HepG2 (cell line): ENCODE measurements at regions not wholly inside any gene's neighbourhood (a gene's known extent, or its start where the extent isn't known, plus 50 kb on each side); places are given as distances from the start of the nearest gene placed in this dataset.

Source experiments
- ATAC-seq: fragments of 200-7000 bp; cut with Tn5 transposase; 3 replicates; pipeline ENCODE4 v1.9.1; 2020; ENCODE audit warnings: mild to moderate bottlenecking, moderate library complexity
- BruUV-seq: library from RNA; stranded (reverse); fragments of 400-500 nt; replicated peaks from 2 replicates; lab custom pipeline; 2021; lab: Mats Ljungman, UMichigan
- CTCF ChIA-PET: fragments of 300-600 bp; formaldehyde crosslinking; extraction: SDS; loops from one replicate; lab custom pipeline; 2021; ENCODE audit warnings: low total read pairs, inconsistent platforms, low intra/inter-chr PET ratio; lab: Yijun Ruan, JAX
- POLR2A ChIA-PET: fragments of 350-600 bp; sonication (Branson Sonifier 250); formaldehyde crosslinking; loops from one replicate; lab custom pipeline; 2020; ENCODE audit warnings: antibody characterized with exemption, inconsistent platforms; lab: Yijun Ruan, JAX
- DNase-seq: peaks from one replicate; pipeline ENCODE4 v3.0.0-alpha.2; 2015; ENCODE audit warnings: low spot score
- FAIRE-seq: peaks from 3 replicates; lab custom pipeline; 2011; peaks lifted over from hg19 to GRCh38; lab: Jason Lieb, UNC
- H2AFZ ChIP-seq: one replicate; pipeline ENCODE4 v1.6.1; 2011; ENCODE audit warnings: low read length, inconsistent platforms
- H3K27ac ChIP-seq: fragments of 300-600 bp; 3 replicates; pipeline ENCODE4 v1.8.0; 2011; ENCODE audit warnings: mixed run types, mild to moderate bottlenecking, mixed read lengths, low read length, inconsistent platforms; ENCODE audit not compliant: insufficient read depth; ENCODE audit errors: extremely low read length
- H3K27me3 ChIP-seq, 2 experiments: fragments of 200-600 bp in 1 of 2; 2 replicates in 1 of 2; 3 replicates in 1 of 2; pipeline versions ENCODE4 v1.6.0 to v1.8.0; 2011; ENCODE audit warnings: low read length in 2 of 2, mild to moderate bottlenecking in 2 of 2, moderate library complexity in 2 of 2, inconsistent platforms in 1 of 2; ENCODE audit not compliant: insufficient read depth in 2 of 2, control insufficient read depth in 1 of 2
- H3K36me3 ChIP-seq, 2 experiments: fragments of 200-600 bp in 1 of 2; replicated peaks in 1 of 2; 2 replicates in 1 of 2; 3 replicates in 1 of 2; pipeline versions ENCODE4 v1.5.1 to v1.8.0; 2011; ENCODE audit warnings: low read length in 2 of 2, inconsistent platforms in 1 of 2; ENCODE audit not compliant: insufficient read depth in 2 of 2, control insufficient read depth in 1 of 2
- H3K4me1 ChIP-seq: 2 replicates; pipeline ENCODE4 v1.5.1; 2012; ENCODE audit warnings: low read length, inconsistent platforms; ENCODE audit not compliant: insufficient read depth
- H3K4me2 ChIP-seq: 2 replicates; pipeline ENCODE4 v1.6.0; 2011; ENCODE audit warnings: low read depth, low read length, inconsistent platforms
- H3K4me3 ChIP-seq, 3 experiments: fragments of 200-600 bp in 1 of 3; sonication (generic), shearing (Covaris generic) in 1 of 3; replicated peaks in 1 of 3; 2 replicates each; pipeline ENCODE4 v1.5.1; 2011 to 2016; ENCODE audit warnings: low read length in 3 of 3, inconsistent platforms in 2 of 3, low read depth in 2 of 3, mild to moderate bottlenecking in 2 of 3, control low read depth in 1 of 3, mixed read lengths in 1 of 3; ENCODE audit not compliant: insufficient read depth in 1 of 3
- H3K79me2 ChIP-seq: one replicate; pipeline ENCODE4 v1.6.1; 2011; ENCODE audit warnings: low read length, inconsistent platforms; ENCODE audit not compliant: insufficient read depth
- H3K9ac ChIP-seq: 2 replicates; pipeline ENCODE4 v1.6.0; 2011; ENCODE audit warnings: mild to moderate bottlenecking, low read depth, low read length, inconsistent platforms; ENCODE audit not compliant: insufficient read depth
- H3K9me3 ChIP-seq: 2 replicates; pipeline ENCODE4 v1.5.1; 2012; ENCODE audit warnings: mild to moderate bottlenecking, low read length
- H4K20me1 ChIP-seq: 2 replicates; pipeline ENCODE4 v1.6.0; 2011; ENCODE audit warnings: inconsistent platforms, mild to moderate bottlenecking, low read length, moderate library complexity; ENCODE audit not compliant: insufficient read depth
- AGO1 ChIP-seq: fragments of 200-400 bp; formaldehyde crosslinking; IDR thresholded peaks from 2 replicates; pipeline ENCODE4 v1.6.1; 2017; ENCODE audit warnings: mild to moderate bottlenecking, low read depth, low read length, moderate library complexity; ENCODE audit not compliant: poor library complexity, severe bottlenecking
- ZNF362 ChIP-seq: sonication (generic); formaldehyde crosslinking; IDR thresholded peaks from 2 replicates; pipeline ENCODE4 v1.4.0; 2020; ENCODE audit warnings: missing genetic modification reagents, mild to moderate bottlenecking, borderline replicate concordance
- ZNF678 ChIP-seq: sonication (generic); formaldehyde crosslinking; IDR thresholded peaks from 2 replicates; pipeline ENCODE4 v1.4.0; 2020; ENCODE audit warnings: mild to moderate bottlenecking, missing genetic modification reagents
- WGBS: methylation state at CpG from one replicate; pipeline ENCODE4 v1.1.6; 2017; ENCODE audit warnings: low lambda C conversion rate; 5-methylcytosine and 5-hydroxymethylcytosine counted together
- in situ Hi-C: cut with HindIII; loops from 2 replicates; pipeline ENCODE4 v1.10.0; 2017; ENCODE audit warnings: low pct_unique_long_range_greater_than_20kb; ENCODE audit not compliant: extremely low pct_ligation_motif_present
- intact Hi-C: fragments of 100-400 bp; cut with micrococcal nuclease; formaldehyde crosslinking; loops from one replicate; pipeline ENCODE4 v1.10.0; 2022; ENCODE audit not compliant: unreplicated experiment
- TF ChIP-seq, protein P1 (sequence below), 2 experiments: sonication (generic) in 1 of 2; formaldehyde crosslinking in 1 of 2; IDR thresholded peaks; 2 replicates each; pipeline versions ENCODE4 v1.5.1 to v1.6.1; 2011 to 2020; ENCODE audit warnings: borderline replicate concordance in 1 of 2, low read depth in 1 of 2, low read length in 1 of 2, mild to moderate bottlenecking in 1 of 2, missing genetic modification reagents in 1 of 2, moderate library complexity in 1 of 2

DNA sequence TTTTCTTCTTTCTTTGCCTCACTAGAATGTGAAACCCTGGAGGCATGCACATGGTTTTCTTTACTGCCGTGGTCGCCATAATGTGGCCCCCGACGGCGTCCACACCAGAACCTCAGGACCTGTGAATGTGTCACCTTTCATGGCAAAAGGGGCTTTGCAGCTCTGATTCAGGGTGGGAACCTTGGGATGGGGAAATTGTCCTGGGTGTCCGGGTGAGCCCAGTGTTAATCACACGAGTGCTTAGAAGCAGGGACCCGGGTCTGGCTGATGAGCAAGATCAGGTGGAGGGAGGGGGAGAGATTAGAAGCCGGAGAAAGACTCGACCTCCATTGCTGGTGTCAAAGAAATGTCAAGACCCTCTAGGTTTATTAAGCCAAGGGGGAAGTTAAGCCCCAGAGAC is 74.7 kb upstream of the SHISAL1 start:
- Histone ChIP-seq H4K20me1 (no peaks in the 10 kb centered on the region), H3K9me3 (no peaks in the 10 kb centered on the region), H3K4me1 (peaks cover 8% of the 10 kb centered on the region), H3K4me2 (no peak overlapping the region), H3K9ac (no peak overlapping the region), H3K27me3 (peaks cover 11 to 58% of the 10 kb centered on the region in 2 experiments; a peak in 4 of 5 replicates), H3K79me2 (no peaks in the 10 kb centered on the region), H3K4me3 (no peak overlapping the region), H3K36me3 (no peaks in the 10 kb centered on the region), H2AFZ (no peak overlapping the region), H3K27ac (no peak overlapping the region)
- TF ChIP-seq ZNF678 = no peak
- POLR2A ChIA-PET = no interaction called here
- DNase-seq (no peak), FAIRE-seq (no peak), ATAC-seq (no peak)
- BruUV-seq = no TSS peak
- intact Hi-C loops (no loop called here), in situ Hi-C loops (no loop called here)
- WGBS = 12% methylated on average over 10 of the region's 10 CpGs
- CTCF ChIA-PET = no interaction called here

DNA sequence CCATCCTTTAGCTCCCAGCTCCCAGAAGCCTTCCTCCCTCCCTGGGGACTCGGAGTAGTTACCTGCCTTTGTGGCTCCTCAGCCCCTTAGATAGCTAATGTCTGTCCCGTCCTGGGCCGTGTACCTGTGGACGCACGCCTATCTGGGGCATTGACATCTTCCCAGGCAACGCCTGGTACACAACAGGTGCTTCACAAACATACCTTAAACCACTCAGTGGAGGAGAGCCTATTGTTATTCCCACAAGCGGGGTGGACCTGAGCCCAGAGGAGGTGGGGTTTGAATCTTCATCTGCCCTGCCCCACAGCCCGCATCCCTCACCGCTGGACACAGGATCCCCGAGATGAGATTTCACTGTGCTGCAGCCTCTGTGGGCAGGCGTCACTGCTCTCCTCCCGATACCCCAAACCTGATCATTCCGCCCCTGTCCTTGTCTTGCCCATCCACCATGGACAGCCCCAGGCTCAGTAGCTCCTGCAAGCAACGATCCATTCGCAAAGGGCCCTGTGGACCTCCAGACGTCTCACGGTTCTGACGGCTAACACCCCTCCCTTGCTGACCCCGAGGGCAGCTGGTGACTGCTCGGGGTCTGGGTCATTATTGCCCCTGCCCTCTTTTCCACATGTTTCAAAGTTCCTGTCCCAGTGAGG is 73.8 kb upstream of the SHISAL1 start:
- Histone ChIP-seq H3K79me2 (no peaks in the 10 kb centered on the region), H3K4me1 (peaks cover 13% of the 10 kb centered on the region), H3K27me3 (peaks cover 12 to 67% of the 10 kb centered on the region in 2 experiments), H3K27ac (no peak overlapping the region), H2AFZ (no peak overlapping the region)
- TF ChIP-seq, protein P1, sequence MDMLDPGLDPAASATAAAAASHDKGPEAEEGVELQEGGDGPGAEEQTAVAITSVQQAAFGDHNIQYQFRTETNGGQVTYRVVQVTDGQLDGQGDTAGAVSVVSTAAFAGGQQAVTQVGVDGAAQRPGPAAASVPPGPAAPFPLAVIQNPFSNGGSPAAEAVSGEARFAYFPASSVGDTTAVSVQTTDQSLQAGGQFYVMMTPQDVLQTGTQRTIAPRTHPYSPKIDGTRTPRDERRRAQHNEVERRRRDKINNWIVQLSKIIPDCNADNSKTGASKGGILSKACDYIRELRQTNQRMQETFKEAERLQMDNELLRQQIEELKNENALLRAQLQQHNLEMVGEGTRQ (IDR thresholded peaks at IDR 0.05; ENCODE audit: low read depth, low read length) = no peak
- TF ChIP-seq, protein P1 (CRISPR knock-in tag; IDR thresholded peaks at IDR 0.05; ENCODE audit: borderline replicate concordance) = no peak
- TF ChIP-seq ZNF362 (no peak), AGO1 (no peak)
- TF ChIP-seq, all 625 proteins: peak for 0
- no peak overlapping the region for H3K9ac ChIP-seq
- BruUV-seq = no TSS peak
- ChIA-PET CTCF (no interaction called here), POLR2A (no interaction called here)
- WGBS = 16% methylated on average over 16 of the region's 20 CpGs
- H4K20me1 ChIP-seq = no peaks in the 10 kb centered on the region
- no peaks in the 10 kb centered on the region for H3K36me3 ChIP-seq
- ATAC-seq (no peak), FAIRE-seq (no peak), DNase-seq (no peak)
- H3K4me2 ChIP-seq = no peak overlapping the region
- no peaks in the 10 kb centered on the region for H3K9me3 ChIP-seq
- intact Hi-C loops = no loop called here
- H3K4me3 ChIP-seq = no peak overlapping the region
- in situ Hi-C loops = no loop called here
